ENCODE measurements at regions not wholly inside any gene's neighbourhood (a gene's known extent, or its start where the extent isn't known, plus 50 kb on each side); places are given as distances from the start of the nearest gene placed in this dataset.
"Not testable (repeated sequence)": the region's sequence is repeated elsewhere in the genome, so short reads cannot be mapped to it uniquely, and the experiment has no call there.

DNA sequence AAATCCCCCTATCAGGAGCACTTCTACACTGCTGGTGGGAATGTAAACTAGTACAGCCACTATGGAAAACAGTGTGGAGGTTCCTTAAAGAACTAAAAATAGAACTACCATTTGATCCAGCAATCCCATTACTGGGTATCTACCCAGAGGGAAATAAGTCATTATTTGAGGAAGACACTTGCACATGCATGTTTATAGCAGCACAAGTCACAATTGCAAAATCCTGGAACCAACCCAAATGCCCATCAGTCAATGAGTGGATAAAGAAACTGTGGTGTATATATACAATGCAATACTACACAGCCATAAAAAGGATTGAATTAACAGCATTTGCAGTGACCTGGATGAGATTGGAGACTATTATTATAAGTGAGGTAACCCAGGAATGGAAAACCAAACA lies 111.7 kb upstream of the ID4 start:
- TF ChIP-seq, protein P1, sequence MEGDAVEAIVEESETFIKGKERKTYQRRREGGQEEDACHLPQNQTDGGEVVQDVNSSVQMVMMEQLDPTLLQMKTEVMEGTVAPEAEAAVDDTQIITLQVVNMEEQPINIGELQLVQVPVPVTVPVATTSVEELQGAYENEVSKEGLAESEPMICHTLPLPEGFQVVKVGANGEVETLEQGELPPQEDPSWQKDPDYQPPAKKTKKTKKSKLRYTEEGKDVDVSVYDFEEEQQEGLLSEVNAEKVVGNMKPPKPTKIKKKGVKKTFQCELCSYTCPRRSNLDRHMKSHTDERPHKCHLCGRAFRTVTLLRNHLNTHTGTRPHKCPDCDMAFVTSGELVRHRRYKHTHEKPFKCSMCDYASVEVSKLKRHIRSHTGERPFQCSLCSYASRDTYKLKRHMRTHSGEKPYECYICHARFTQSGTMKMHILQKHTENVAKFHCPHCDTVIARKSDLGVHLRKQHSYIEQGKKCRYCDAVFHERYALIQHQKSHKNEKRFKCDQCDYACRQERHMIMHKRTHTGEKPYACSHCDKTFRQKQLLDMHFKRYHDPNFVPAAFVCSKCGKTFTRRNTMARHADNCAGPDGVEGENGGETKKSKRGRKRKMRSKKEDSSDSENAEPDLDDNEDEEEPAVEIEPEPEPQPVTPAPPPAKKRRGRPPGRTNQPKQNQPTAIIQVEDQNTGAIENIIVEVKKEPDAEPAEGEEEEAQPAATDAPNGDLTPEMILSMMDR (conservative IDR thresholded peaks at IDR 0.05) = not testable (repeated sequence)
- TF ChIP-seq ZFX (IDR thresholded peaks at IDR 0.05) = not testable (repeated sequence)
